GM19025 (cell line): ENCODE measurements at regions not wholly inside any gene's neighbourhood (a gene's known extent, or its start where the extent isn't known, plus 50 kb on each side); places are given as distances from the start of the nearest gene placed in this dataset.
"Not testable (repeated sequence)": the region's sequence is repeated elsewhere in the genome, so short reads cannot be mapped to it uniquely, and the experiment has no call there.

Source experiments
- ATAC-seq: cut with Tn5 transposase; IDR thresholded peaks from one replicate; pipeline ENCODE4 v1.9.1; 2021; ENCODE audit warnings: mild to moderate bottlenecking, low read depth, moderate library complexity; ENCODE audit not compliant: unreplicated experiment

GRCh38 chr2:22947741-22948140 is 437.2 kb upstream of the KLHL29 start:
- ATAC-seq: no peak

- no peak for ATAC-seq
Observed at GRCh38 chr2:22950431-22950830, 434.5 kb upstream of the KLHL29 start.

- ATAC-seq: no peak
Observed at GRCh38 chr2:22952656-22953225, 432.2 kb upstream of the KLHL29 start.

- ATAC-seq: no peak
Observed at GRCh38 chr2:22957446-22957845, 427.5 kb upstream of the KLHL29 start.

- ATAC-seq: no peak
Observed at GRCh38 chr2:22958308-22958707, 426.7 kb upstream of the KLHL29 start.

GRCh38 chr2:22967756-22968155 is 417.2 kb upstream of the KLHL29 start:
- no peak for ATAC-seq

GRCh38 chr2:22970284-22970975 is 414.5 kb upstream of the KLHL29 start:
- ATAC-seq: no peak

GRCh38 chr2:22970991-22971390 is 414.0 kb upstream of the KLHL29 start:
- no peak for ATAC-seq

GRCh38 chr2:22981785-22982184 is 403.2 kb upstream of the KLHL29 start:
- ATAC-seq: no peak

- ATAC-seq: not testable (repeated sequence)
Observed at GRCh38 chr2:22984152-22984551, 400.8 kb upstream of the KLHL29 start.

- ATAC-seq: no peak
Observed at GRCh38 chr2:22990246-22990645, 394.7 kb upstream of the KLHL29 start.

- no peak for ATAC-seq
Observed at GRCh38 chr2:22991844-22992243, 393.1 kb upstream of the KLHL29 start.

- no peak for ATAC-seq
Observed at GRCh38 chr2:22992441-22992840, 392.5 kb upstream of the KLHL29 start.

GRCh38 chr2:22993250-22993649 is 391.7 kb upstream of the KLHL29 start:
- ATAC-seq: no peak

GRCh38 chr2:22995576-22995975 is 389.4 kb upstream of the KLHL29 start:
- ATAC-seq: no peak

- no peak for ATAC-seq
Observed at GRCh38 chr2:22996911-22997310, 388.1 kb upstream of the KLHL29 start.

- no peak for ATAC-seq
Observed at GRCh38 chr2:22998359-22998758, 386.6 kb upstream of the KLHL29 start.

GRCh38 chr2:22999951-23000350 is 385.0 kb upstream of the KLHL29 start:
- ATAC-seq: no peak

- ATAC-seq: no peak
Observed at GRCh38 chr2:23002234-23002633, 382.7 kb upstream of the KLHL29 start.

- no peak for ATAC-seq
Observed at GRCh38 chr2:23005469-23005868, 379.5 kb upstream of the KLHL29 start.

GRCh38 chr2:23007631-23008235 is 377.2 kb upstream of the KLHL29 start:
- no peak for ATAC-seq

- no peak for ATAC-seq
Observed at GRCh38 chr2:23008440-23008839, 376.5 kb upstream of the KLHL29 start.
